Panc1 (cell line): ENCODE measurements at regions not wholly inside any gene's neighbourhood (a gene's known extent, or its start where the extent isn't known, plus 50 kb on each side); places are given as distances from the start of the nearest gene placed in this dataset.
"Not testable (repeated sequence)": the region's sequence is repeated elsewhere in the genome, so short reads cannot be mapped to it uniquely, and the experiment has no call there.

ENCODE experiments used
- ATAC-seq: fragments of 200-7000 bp; cut with Tn5 transposase; 2 replicates; pipeline ENCODE4 v1.9.1; 2020; ENCODE audit warnings: mild to moderate bottlenecking, moderate library complexity
- BruUV-seq: library from RNA; stranded (reverse); fragments of 400-500 nt; replicated peaks from 2 replicates; lab custom pipeline; 2021; lab: Mats Ljungman, UMichigan
- CTCF ChIA-PET: fragments of 300-600 bp; sonication (Branson Sonifier 250); formaldehyde crosslinking; loops from one replicate; lab custom pipeline; 2022; ENCODE audit warnings: antibody characterized with exemption; lab: Charles Lee
- POLR2A ChIA-PET: fragments of 300-600 bp; sonication (Branson Sonifier 250); formaldehyde crosslinking; loops from one replicate; lab custom pipeline; 2022; ENCODE audit warnings: antibody characterized with exemption; lab: Charles Lee
- DNase-seq: peaks from one replicate; pipeline ENCODE4 v3.0.0-alpha.2; 2010; ENCODE audit warnings: low read depth, low spot score
- H3K27ac ChIP-seq: 2 replicates; pipeline ENCODE4 v1.5.1; 2011; ENCODE audit warnings: mild to moderate bottlenecking, low read length, inconsistent platforms
- H3K27me3 ChIP-seq: fragments of 200-500 bp; sonication (Bioruptor generic); 2 replicates; pipeline ENCODE4 v1.6.0; 2014; ENCODE audit warnings: low read length, inconsistent platforms; ENCODE audit not compliant: control insufficient read depth, insufficient read depth
- H3K36me3 ChIP-seq: fragments of 200-500 bp; sonication (Bioruptor generic); 2 replicates; pipeline ENCODE4 v1.5.1; 2014; ENCODE audit warnings: inconsistent platforms, mild to moderate bottlenecking, low read length, moderate library complexity; ENCODE audit not compliant: control insufficient read depth, insufficient read depth
- H3K4me1 ChIP-seq: 2 replicates; pipeline ENCODE4 v1.5.1; 2011; ENCODE audit warnings: inconsistent platforms, mild to moderate bottlenecking, low read length, moderate library complexity; ENCODE audit not compliant: control insufficient read depth, insufficient read depth
- H3K4me3 ChIP-seq, 2 experiments: 2 replicates each; pipeline ENCODE4 v1.5.1; 2011 to 2012; ENCODE audit warnings: low read depth in 2 of 2, low read length in 2 of 2, mild to moderate bottlenecking in 2 of 2, inconsistent platforms in 1 of 2, moderate library complexity in 1 of 2
- H3K9me3 ChIP-seq: fragments of 200-500 bp; sonication (Bioruptor generic); 2 replicates; pipeline ENCODE4 v1.5.1; 2014; ENCODE audit warnings: low read depth, mild to moderate bottlenecking, inconsistent platforms, low read length, moderate library complexity; ENCODE audit not compliant: control insufficient read depth, insufficient read depth
- CTCF ChIP-seq: fragments of 450-650 bp; IDR thresholded peaks from 2 replicates; pipeline ENCODE4 v1.5.1; 2017; ENCODE audit warnings: mild to moderate bottlenecking
- POLR2AphosphoS5 ChIP-seq: IDR thresholded peaks from 2 replicates; pipeline ENCODE4 v1.6.1; 2012; ENCODE audit warnings: mild to moderate bottlenecking, low read depth, low read length, moderate library complexity
- REST ChIP-seq, 2 experiments: IDR thresholded peaks; 2 replicates each; pipeline ENCODE4 v1.6.1; 2011 to 2012; ENCODE audit warnings: low read depth in 2 of 2, control low read depth in 1 of 2, low read length in 1 of 2, mild to moderate bottlenecking in 1 of 2, moderate library complexity in 1 of 2; ENCODE audit not compliant: insufficient read depth in 1 of 2
- SIN3A ChIP-seq: IDR thresholded peaks from 2 replicates; pipeline ENCODE4 v1.6.1; 2012; ENCODE audit warnings: low read depth, mild to moderate bottlenecking, low read length, moderate library complexity, borderline replicate concordance; ENCODE audit not compliant: insufficient read depth
- TCF7L2 ChIP-seq: IDR thresholded peaks from 2 replicates; pipeline ENCODE4 v1.6.1; 2011; ENCODE audit warnings: mild to moderate bottlenecking, low read depth, low read length, inconsistent platforms
- in situ Hi-C: cut with HindIII; loops from 2 replicates; pipeline ENCODE4 v1.10.0; 2016; ENCODE audit warnings: low sequenced_read_pairs, low pct_unique_long_range_greater_than_20kb
- intact Hi-C: fragments of 100-400 bp; cut with micrococcal nuclease; formaldehyde crosslinking; loops from one replicate; pipeline ENCODE4 v1.10.0; 2022; ENCODE audit not compliant: unreplicated experiment

GRCh38 chr18:66226782-66227181 is 377.1 kb downstream of the CDH19 start:
- CTCF ChIA-PET: no interaction called here
- no peak for ATAC-seq
- Histone ChIP-seq H3K36me3 (no peaks in the 10 kb centered on the region), H3K27ac (no peak overlapping the region), H3K27me3 (no peaks in the 10 kb centered on the region), H3K4me3 (no peak overlapping the region), H3K4me1 (no peaks in the 10 kb centered on the region), H3K9me3 (no peaks in the 10 kb centered on the region)
- POLR2A ChIA-PET: no interaction called here
- intact Hi-C loops (no loop called here), in situ Hi-C loops (no loop called here)
- TF ChIP-seq TCF7L2 (no peak), REST (IDR thresholded peaks at IDR 0.05; ENCODE audit: insufficient read depth in 1 of 2, low read depth in 2 of 2, low read length in 1 of 2) (no peak), POLR2AphosphoS5 (no peak), CTCF (no peak), SIN3A (no peak)
- no peak for DNase-seq
- BruUV-seq: no TSS peak

GRCh38 chr18:66223317-66223716 is 380.6 kb downstream of the CDH19 start:
- H3K4me1 ChIP-seq, BruUV-seq, POLR2A ChIA-PET, H3K27me3 ChIP-seq, ATAC-seq, H3K4me3 ChIP-seq, H3K9me3 ChIP-seq, in situ Hi-C loops, intact Hi-C loops, DNase-seq, H3K27ac ChIP-seq, CTCF ChIA-PET, H3K36me3 ChIP-seq: not testable (repeated sequence)

GRCh38 chr18:66222174-66222573 is 381.7 kb downstream of the CDH19 start:
- ChIA-PET POLR2A (no interaction called here), CTCF (interaction anchor here (0.6 kb wide), 1 partner anchor 268 kb away, joined by 3 read pairs; no protein-coding TSS in a partner anchor)
- TF ChIP-seq REST (IDR thresholded peaks at IDR 0.05; ENCODE audit: insufficient read depth in 1 of 2, low read depth in 2 of 2, low read length in 1 of 2) (no peak), SIN3A (no peak), POLR2AphosphoS5 (no peak), TCF7L2 (no peak), CTCF (no peak)
- Histone ChIP-seq H3K9me3 (no peaks in the 10 kb centered on the region), H3K4me1 (no peaks in the 10 kb centered on the region), H3K36me3 (no peaks in the 10 kb centered on the region), H3K27ac (no peak overlapping the region), H3K4me3 (no peak overlapping the region), H3K27me3 (no peaks in the 10 kb centered on the region)
- intact Hi-C loops (no loop called here), in situ Hi-C loops (no loop called here)
- ATAC-seq (no peak), DNase-seq (no peak)
- BruUV-seq: no TSS peak
